ENCODE measurements at regions not wholly inside any gene's neighbourhood (a gene's known extent, or its start where the extent isn't known, plus 50 kb on each side); places are given as distances from the start of the nearest gene placed in this dataset.

- DNase-seq = no peak
Observed at GRCh38 chr13:97136418-97136817, 85.7 kb upstream of the MBNL2 start.

GRCh38 chr13:97139691-97140090, 82.4 kb upstream of the MBNL2 start:
- no peak for DNase-seq

- no peak for DNase-seq
Observed at GRCh38 chr13:97140131-97140530, 82.0 kb upstream of the MBNL2 start.

GRCh38 chr13:97140611-97141010, 81.5 kb upstream of the MBNL2 start:
- no peak for DNase-seq

GRCh38 chr13:97141097-97141496, 81.0 kb upstream of the MBNL2 start:
- no peak for DNase-seq

- peak; percentile 18 for DNase-seq
Observed at GRCh38 chr13:97141564-97142005, 80.5 kb upstream of the MBNL2 start.

GRCh38 chr13:97142452-97142851, 79.7 kb upstream of the MBNL2 start:
- no peak for DNase-seq

- DNase-seq = no peak
Observed at GRCh38 chr13:97145057-97145456, 77.1 kb upstream of the MBNL2 start.

GRCh38 chr13:97148894-97149293, 73.2 kb upstream of the MBNL2 start:
- no peak for DNase-seq

GRCh38 chr13:97160421-97160820, 61.7 kb upstream of the MBNL2 start:
- no peak for DNase-seq

- no peak for DNase-seq
Observed at GRCh38 chr13:97161582-97162231, 60.4 kb upstream of the MBNL2 start.

GRCh38 chr13:97165502-97166425, 56.4 kb upstream of the MBNL2 start:
- no peak for DNase-seq

- no peak for DNase-seq
Observed at GRCh38 chr13:97171136-97171535, 51.0 kb upstream of the MBNL2 start.
